AG04449 (cell line): ENCODE measurements at regions not wholly inside any gene's neighbourhood (a gene's known extent, or its start where the extent isn't known, plus 50 kb on each side); places are given as distances from the start of the nearest gene placed in this dataset.

Experiments
- CTCF ChIA-PET: fragments of 350-600 bp; formaldehyde crosslinking; extraction: SDS; loops from one replicate; lab custom pipeline; 2021; ENCODE audit warnings: antibody characterized with exemption; lab: Yijun Ruan, JAX
- POLR2A ChIA-PET: fragments of 400-600, 350-600 bp; formaldehyde crosslinking; extraction: SDS; loops from one replicate; lab custom pipeline; 2020; ENCODE audit warnings: antibody characterized with exemption, inconsistent platforms; lab: Yijun Ruan, JAX
- DNase-seq: peaks from one replicate; pipeline ENCODE4 v3.0.0-alpha.2; 2010; ENCODE audit warnings: low read depth, low spot score
- H3K4me3 ChIP-seq: 2 replicates; pipeline ENCODE4 v1.5.1; 2011; ENCODE audit warnings: low read depth, mild to moderate bottlenecking, control low read depth, low read length
- TF ChIP-seq, protein P1 (sequence below): IDR thresholded peaks from one replicate; pipeline ENCODE4 v1.5.1; 2011; ENCODE audit warnings: mild to moderate bottlenecking, moderate library complexity, low read length, control low read depth, inconsistent platforms; ENCODE audit not compliant: insufficient read depth; ENCODE audit errors: missing control alignments

DNA sequence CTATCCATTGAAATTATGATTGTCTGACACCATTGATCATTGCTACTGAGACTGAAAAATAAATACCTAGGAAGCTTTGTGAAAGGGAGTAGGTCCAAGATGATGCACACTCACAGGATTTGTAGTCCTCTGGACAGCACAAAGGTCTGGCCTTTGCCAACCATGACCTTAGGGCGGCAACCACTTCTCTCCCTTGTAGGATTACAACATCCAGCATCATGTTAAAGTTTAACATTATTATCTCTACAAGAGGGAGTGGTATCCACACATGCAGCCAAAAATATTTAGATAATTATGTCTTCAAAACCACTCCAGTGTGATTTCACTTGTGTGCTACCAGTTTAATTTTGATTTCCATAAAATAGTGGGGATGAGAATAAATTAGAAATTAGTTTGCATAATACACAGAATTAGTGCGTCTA, 51.1 kb upstream of the NHSL1 start:
- ChIA-PET CTCF (interaction anchor here (1.2 to 1.5 kb wide), 2 partner anchors 9 to 215 kb away, joined by 3 read pairs; no protein-coding TSS in a partner anchor), POLR2A (no interaction called here)
- H3K4me3 ChIP-seq, result no peak overlapping the region
- DNase-seq, result no peak
- TF ChIP-seq, protein P1, sequence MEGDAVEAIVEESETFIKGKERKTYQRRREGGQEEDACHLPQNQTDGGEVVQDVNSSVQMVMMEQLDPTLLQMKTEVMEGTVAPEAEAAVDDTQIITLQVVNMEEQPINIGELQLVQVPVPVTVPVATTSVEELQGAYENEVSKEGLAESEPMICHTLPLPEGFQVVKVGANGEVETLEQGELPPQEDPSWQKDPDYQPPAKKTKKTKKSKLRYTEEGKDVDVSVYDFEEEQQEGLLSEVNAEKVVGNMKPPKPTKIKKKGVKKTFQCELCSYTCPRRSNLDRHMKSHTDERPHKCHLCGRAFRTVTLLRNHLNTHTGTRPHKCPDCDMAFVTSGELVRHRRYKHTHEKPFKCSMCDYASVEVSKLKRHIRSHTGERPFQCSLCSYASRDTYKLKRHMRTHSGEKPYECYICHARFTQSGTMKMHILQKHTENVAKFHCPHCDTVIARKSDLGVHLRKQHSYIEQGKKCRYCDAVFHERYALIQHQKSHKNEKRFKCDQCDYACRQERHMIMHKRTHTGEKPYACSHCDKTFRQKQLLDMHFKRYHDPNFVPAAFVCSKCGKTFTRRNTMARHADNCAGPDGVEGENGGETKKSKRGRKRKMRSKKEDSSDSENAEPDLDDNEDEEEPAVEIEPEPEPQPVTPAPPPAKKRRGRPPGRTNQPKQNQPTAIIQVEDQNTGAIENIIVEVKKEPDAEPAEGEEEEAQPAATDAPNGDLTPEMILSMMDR, result no peak

DNA sequence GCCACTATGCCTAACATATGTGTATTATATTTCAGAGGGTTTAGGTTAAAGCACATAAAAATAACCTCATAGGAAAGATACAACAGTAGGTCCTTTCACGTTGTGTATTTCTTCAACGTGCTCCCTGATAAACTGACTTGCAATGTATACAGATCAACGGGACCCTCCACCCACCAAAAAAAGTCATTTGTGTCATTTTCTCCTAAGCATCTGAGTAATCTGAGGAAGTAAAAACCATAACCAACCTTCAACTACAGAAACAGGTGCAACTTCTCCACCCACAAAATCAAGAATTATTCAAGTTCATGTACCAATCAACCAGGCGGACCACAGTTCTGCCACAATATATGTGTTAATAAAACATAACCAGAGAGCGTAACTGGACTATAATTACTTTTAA, 54.9 kb upstream of the NHSL1 start:
- DNase-seq, result no peak
- ChIA-PET CTCF (interaction anchor here (1.4 kb wide), 1 partner anchor 13 kb away, joined by 3 read pairs; no protein-coding TSS in a partner anchor), POLR2A (no interaction called here)
- TF ChIP-seq, protein P1, result no peak
- H3K4me3 ChIP-seq, result no peak overlapping the region

DNA sequence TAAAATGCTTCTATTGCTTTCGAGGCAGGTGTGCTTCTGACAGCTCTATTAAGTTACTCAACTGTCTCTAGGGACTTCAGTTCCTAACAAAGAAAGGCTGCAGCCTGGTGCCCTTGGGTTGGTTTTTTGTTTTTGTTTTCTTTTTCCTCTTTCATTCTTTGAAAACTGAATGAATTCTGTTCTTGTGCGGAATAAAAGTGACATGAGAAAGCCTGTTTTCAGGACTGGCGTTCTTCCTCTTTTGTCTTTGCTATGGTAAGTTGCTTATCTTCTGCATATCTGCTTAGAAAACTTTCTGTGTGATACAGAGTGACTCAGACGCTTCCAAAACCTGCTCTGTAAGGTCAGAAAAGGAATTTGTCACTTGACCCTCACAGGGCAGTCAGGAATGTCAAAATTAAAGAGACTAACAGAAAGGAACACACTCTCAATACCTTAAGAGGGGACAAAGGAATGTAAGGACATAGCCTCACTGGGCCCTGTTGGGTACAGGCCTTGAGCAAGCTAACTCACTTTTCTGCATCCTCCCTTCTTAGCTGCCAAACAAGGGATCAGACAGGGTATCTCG, 56.2 kb upstream of the NHSL1 start:
- ChIA-PET POLR2A (no interaction called here), CTCF (interaction anchor here (0.7 to 1.4 kb wide), 3 partner anchors 11 to 35 kb away, joined by 3 read pairs; no protein-coding TSS in a partner anchor)
- TF ChIP-seq, protein P1, result no peak
- H3K4me3 ChIP-seq, result no peak overlapping the region
- no peak for DNase-seq

DNA sequence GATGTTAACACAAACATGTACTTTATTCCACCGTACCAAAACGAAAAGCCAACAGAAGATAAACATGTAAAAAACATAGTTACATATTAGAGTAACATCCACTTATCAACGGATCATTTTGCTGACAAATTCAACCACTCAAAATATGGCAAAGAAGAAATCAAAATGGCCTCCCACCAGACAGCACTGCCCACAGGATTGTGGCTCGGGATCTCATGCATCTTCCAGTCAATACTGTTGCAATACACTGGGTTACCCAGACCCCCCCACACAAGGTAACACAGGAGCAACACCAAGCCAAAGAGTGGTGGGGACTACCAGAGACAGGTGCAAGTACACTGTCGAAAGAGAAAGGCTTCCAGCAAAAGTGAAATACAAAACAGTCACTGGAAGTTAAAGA, 57.9 kb upstream of the NHSL1 start:
- TF ChIP-seq, protein P1, result no peak
- H3K4me3 ChIP-seq, result no peak overlapping the region
- DNase-seq, result no peak
- ChIA-PET POLR2A (no interaction called here), CTCF (no interaction called here)

DNA sequence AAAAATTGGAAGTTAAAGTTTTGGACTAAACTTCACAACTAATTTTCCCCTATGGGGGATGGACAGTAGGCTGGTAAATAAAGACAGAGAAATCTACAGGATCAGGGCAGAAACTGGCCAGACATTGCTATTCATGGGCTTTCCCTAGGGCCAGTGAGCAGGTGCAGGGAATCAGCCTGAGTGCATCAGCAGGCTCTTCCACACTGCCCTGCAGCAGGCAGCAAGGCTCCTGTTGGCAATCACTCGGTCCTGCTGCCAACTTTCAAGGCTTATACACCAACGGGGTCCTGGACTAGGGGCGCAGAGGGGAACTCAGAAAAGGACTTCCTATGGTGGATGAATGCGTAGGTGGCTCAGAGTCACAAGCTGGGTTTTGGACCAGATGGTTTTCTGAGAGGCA, 59.8 kb upstream of the NHSL1 start:
- ChIA-PET CTCF (interaction anchor here (1.1 to 3.0 kb wide), 4 partner anchors 8 to 30 kb away, joined by 3 to 13 read pairs (median 4); no protein-coding TSS in a partner anchor), POLR2A (no interaction called here)
- no peak overlapping the region for H3K4me3 ChIP-seq
- TF ChIP-seq, protein P1, result no peak
- no peak for DNase-seq

DNA sequence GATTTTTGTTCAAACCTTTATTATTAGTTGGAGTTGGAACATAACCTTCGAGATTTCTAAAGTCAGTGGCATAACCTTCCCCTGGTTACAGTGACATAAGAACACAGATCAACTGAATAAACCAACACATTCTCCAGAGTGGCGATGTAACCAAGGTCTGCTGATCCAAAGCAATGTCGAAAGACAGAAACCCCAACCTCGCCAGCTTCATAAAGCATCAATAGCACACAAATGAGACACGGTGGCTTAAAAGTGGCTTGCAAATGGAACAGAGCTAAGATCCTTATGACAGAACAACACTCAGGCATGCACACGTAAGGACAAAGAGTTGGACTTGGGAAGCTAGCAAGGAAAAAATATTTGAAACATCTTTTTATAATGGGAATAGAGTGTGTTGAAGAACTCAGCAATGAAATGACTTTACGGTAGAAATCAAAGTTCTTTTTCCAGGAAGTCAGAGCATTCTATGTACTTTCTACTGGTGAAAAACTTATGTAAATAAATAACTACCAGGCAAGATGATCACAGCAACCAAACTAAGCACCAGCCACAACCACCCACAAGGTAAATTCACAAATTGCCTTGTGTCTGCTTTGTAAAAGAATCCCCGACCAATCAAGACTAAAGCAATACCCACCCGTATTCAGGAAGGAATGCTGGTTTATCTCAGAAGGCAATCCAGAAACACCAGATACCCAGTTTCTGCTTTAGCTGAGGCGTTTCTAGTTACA, 61.0 kb upstream of the NHSL1 start:
- POLR2A ChIA-PET, result no interaction called here
- TF ChIP-seq, protein P1, result no peak
- CTCF ChIA-PET, result interaction anchor here (0.6 to 3.0 kb wide), 8 partner anchors 8 to 132 kb away, joined by 3 to 13 read pairs (median 3); no protein-coding TSS in a partner anchor
- no peak for DNase-seq
- H3K4me3 ChIP-seq, result no peak overlapping the region
